ENCODE measurements at regions not wholly inside any gene's neighbourhood (a gene's known extent, or its start where the extent isn't known, plus 50 kb on each side); places are given as distances from the start of the nearest gene placed in this dataset.

DNA sequence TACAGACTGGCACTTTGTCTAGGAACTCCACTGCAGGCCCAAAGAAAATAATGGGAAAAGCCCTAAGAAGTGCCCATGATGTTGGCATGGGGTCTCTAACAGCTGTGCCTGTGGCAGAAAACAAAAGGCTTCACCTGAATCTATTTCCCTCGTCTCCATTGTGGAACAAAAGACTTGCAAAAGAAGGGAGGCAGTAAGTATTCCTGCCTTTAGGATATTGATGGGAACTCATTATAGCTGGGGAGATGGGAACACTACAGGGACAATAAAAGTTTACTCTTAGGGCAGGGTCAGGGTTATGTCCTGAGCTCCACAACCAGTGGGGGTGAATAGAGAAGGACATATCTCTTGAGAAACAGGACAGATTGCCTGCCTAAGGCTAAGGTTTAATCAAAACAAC, 930.6 kb upstream of the EPHA6 start:
- DNase-seq: no peak

DNA sequence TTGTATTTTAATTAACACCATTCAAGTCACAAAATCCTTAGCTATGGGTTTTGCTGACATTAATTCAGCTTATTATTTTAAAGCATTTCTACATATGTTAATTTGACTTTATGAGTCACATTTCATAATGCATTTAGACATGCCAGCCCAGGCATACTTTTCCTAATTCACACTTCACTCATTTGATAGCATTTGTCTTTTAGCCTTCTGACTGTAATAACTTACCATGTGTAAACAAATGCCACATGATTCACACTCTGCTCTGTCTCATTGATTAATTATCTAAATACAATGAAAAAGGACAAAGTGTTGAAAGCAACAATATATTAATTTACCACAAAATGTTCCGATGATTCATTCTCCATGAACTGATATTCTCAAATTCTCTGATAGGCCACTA, 927.8 kb upstream of the EPHA6 start:
- no peak for DNase-seq

DNA sequence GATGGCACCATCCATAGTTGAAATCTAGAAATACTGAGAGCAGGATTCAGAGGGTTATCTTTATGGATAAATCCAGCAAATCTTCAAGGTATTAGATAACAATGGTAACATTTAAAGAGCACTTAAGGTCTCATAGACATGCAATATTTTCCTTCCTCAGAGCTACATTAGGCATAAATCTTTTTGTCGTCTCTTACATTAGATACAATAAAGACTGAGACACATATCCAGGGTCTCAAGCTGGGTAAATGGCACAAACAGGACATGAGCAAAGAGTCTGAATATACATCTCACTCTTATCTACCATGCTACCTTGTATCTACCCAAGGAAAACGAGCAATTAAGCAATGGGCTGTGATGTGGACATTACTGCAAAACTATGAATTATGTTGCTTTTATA, 927.3 kb upstream of the EPHA6 start:
- DNase-seq: no peak

DNA sequence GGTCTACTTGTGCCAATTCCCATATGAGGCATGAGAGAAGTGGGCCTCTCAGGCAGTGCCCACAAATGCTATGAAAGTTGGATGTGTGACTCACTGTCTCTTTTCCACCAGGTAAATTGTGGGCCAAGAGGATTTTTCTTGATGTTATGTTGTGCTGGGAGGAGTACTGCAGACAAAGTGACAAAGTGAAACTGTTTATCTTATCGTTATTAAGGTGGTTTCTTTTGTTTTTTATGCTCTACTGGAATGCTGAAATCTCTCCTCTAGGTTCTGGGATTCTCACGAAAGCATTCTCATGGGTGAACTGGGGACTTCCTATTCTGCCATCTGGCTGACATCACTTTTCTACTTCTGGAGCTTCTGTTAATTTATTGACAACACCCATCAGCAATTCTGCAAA, 919.6 kb upstream of the EPHA6 start:
- no peak for DNase-seq

- no peak for DNase-seq
Measured at GRCh38 chr3:95899494-95899893, 914.9 kb upstream of the EPHA6 start.

- DNase-seq: no peak
Measured at GRCh38 chr3:95899911-95900310, 914.5 kb upstream of the EPHA6 start.

- no peak for DNase-seq
Measured at GRCh38 chr3:95901948-95902347, 912.4 kb upstream of the EPHA6 start.

DNA sequence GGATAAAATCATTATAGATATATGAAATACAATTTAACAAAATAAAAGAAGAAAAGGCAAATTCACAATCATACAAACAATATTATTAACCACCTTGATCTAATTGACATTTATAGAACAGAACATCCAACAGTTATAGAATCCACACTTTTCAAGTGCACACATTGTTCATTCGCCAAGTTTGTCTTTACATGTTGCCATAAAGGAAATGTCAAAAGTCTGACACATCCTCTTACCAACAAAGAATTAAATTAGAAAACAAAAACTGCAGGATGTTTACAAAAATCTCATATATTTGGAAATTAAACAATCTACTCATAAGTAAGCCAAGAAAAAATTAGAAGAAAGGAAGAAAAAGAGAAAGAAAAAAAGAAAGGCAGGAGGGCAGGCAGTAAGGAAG, 909.2 kb upstream of the EPHA6 start:
- DNase-seq: no peak

DNA sequence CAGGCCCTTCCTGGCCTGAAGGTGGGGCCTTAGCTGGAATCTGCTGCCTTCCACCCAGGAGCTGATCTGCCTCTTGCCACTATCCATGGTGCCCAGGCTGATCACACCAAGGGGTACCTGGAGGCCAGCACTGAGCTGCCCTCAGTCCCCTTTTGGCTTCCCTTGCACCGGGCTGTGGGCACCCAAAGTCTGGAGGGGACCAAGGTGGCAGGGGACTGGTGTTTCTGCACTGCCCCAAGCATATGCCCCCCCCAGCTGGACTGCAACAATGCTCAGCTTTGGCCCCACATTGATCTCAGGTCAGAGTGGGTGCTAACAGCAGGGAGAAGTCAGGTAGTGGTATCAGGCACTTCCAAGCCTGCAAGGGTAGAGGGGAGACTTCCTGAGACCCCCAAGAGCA, 902.6 kb upstream of the EPHA6 start:
- DNase-seq: no peak

DNA sequence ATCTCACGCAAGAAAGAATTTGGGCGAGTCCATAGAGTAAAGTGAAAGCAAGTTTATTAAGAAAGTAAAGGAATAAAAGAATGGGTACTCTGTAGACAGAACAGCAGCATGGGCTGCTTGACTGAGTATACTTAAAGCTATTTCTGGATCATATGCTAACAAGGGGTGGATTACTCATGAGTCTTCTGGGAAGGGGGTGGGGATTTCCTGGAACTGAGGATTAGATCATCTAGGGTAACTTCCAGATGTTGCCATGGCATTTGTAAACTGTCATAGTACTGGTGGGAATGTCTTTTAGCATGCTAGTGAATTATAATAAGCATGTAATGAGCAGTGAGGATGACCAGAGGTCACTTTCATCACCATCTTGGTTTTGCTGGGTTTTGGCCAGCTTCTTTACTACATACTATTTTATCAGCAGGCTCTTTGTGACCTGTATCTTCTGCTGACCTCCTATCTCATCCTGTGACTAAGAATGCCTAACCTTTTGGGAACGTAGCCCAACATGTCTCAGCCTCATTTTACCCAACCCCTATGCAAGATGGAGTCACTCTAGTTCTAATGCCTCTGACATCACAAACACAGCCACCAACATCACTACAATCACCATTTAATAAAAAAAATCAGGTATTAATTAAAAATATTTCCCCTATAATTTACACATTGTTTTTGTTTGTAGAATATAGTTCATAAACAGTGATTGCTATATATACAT, 890.7 kb upstream of the EPHA6 start:
- no peak for DNase-seq

- peak; percentile 37 to 82 for DNase-seq
Measured at GRCh38 chr3:95926904-95927501, 887.4 kb upstream of the EPHA6 start.

DNA sequence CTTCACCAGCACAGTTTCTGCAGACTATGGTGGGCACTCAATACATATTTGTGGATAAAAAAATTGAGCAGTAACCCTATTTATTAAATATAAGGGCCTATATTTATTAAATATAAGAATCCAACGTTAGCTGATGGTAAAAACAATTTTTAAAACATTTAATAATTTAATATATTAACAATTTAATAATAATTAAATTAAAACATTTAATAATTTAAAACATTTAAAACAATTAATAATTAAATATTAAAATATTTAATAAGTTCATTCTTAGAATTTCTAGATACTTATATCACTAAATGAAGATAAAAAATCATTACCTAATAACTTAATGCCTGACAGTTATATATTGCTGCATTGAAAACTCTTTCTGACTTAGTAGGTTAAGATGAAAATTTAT, 880.2 kb upstream of the EPHA6 start:
- no peak for DNase-seq

GRCh38 chr3:95939235-95939809, 875.1 kb upstream of the EPHA6 start:
- peak; percentile 28 to 50 for DNase-seq

DNA sequence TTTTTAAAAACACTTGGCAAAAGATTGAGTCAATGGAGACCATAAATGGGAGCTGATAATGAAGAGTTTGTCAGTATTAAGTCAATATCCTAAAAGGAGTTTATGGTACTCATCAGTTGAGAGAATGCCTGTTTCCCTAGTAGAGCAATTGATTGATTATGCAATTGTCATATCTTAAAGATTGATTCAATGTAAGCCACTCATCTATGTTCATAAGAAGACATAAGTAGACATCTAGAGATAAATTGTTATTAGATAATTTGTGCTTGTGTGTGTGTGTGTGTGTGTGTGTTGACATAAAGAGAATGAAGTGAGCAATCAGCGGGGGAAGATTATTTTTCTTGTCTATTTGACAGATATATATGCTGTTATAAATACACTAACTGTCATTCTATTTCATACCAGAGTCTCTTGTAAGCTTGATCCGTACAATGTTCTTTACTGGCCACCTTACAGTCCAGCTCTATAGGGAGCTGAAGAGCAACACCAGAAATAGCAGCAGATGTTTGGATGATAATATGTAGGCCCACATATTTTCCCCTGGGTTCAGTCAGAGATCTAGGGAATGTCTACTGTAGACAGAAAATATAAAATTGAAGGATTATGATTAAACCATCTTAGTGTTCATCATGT, 848.6 kb upstream of the EPHA6 start:
- DNase-seq: no peak

- DNase-seq: no peak
Measured at GRCh38 chr3:95971573-95971972, 842.8 kb upstream of the EPHA6 start.

- no peak for DNase-seq
Measured at GRCh38 chr3:95994338-95994737, 820.1 kb upstream of the EPHA6 start.

- DNase-seq: no peak
Measured at GRCh38 chr3:96000966-96001365, 813.4 kb upstream of the EPHA6 start.

GRCh38 chr3:96007650-96008195, 806.7 kb upstream of the EPHA6 start:
- no peak for DNase-seq

DNA sequence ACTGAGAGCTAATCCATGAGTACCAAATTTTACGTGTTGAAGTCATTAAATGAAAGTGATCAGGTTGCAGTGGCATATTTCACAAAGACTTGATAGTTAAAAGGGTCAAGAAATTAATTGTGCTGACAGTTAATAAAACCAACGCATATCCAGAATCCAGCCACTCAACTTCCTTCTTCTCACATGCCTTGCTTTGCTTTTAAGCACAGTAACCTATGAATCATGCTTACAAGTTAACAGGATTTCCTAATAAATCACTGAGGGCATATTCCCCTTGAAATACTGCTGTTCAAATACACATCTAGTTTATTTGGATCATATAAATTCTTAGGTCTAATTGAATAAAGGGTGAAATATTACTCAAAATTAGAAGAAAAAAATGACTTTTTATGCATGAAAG, 801.5 kb upstream of the EPHA6 start:
- no peak for DNase-seq

DNA sequence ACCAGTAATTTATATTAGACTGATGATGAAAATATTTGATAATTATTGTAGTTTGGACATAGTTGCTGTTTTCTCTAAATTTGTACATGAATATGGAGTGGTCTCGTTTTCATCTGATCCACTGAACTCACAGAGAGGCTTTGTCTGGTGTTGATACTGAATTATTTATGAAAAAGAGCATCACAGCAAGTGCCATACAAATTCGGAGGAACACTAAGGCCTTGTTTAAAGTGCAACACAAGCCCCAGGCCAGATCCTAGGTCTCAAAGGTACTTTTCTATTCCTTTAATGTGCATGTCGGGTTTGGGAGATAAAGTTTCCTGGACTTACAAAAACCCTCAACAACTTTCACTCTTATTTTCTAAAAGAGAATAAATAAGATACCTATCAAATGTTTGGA, 796.8 kb upstream of the EPHA6 start:
- no peak for DNase-seq

DNA sequence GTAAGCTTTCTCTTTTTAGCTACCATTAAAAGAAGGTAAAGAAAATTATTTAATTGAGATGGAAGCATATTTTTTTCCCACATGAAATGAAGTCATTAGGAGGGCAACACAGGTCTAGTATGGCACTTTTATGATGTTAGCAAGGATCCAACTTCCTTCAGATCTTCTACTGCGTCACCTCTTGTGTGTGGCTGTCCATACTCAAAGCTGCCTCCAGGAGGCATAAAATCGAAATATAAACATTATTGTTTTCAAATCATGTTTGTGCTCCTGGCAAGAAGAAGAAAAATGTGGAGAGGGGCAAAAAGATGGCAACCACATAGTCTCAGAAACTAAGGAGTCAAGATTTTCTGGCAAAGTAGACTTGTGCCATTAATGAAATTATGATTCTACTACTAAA, 791.7 kb upstream of the EPHA6 start:
- no peak for DNase-seq

- no peak for DNase-seq
Measured at GRCh38 chr3:96027718-96028117, 786.7 kb upstream of the EPHA6 start.

DNA sequence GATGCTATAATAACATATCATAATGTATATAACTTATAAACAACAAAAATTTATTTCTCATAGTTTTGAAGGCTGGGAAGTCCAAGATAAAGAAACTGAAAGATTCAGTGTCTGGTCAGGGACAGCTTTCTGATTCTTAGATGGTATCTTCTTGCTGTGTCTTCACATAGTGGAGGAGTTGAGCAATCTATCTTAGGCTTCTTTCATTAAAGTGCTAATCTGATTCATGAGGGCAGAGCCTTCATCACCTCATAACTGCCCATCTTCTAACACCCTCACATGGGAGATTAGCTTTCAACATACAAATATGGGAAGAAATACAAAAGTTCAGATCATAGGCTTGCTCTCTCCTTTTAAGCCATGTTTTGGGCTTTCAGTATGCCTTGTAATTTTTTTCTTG, 774.8 kb upstream of the EPHA6 start:
- DNase-seq: no peak

DNA sequence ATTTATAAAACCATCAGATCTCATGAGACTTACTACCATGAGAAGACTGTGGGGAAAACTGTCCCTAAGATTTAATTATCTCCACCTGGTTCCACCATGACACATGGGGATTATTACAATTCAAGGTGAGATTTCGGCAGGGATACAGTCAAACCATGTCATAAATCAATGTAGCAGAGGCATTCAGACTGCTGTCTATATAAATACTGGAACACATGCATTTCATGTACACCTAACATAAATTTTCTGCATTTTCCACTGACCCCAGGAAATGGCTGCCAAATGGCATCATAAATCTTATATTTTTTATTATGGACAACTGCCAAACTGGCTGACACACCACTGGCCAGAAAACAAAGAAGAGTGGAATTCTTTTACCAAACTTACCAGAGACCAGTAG, 755.1 kb upstream of the EPHA6 start:
- DNase-seq: no peak
